ENCODE measurements at regions not wholly inside any gene's neighbourhood (a gene's known extent, or its start where the extent isn't known, plus 50 kb on each side); places are given as distances from the start of the nearest gene placed in this dataset.
"Not testable (repeated sequence)": the region's sequence is repeated elsewhere in the genome, so short reads cannot be mapped to it uniquely, and the experiment has no call there.

DNA sequence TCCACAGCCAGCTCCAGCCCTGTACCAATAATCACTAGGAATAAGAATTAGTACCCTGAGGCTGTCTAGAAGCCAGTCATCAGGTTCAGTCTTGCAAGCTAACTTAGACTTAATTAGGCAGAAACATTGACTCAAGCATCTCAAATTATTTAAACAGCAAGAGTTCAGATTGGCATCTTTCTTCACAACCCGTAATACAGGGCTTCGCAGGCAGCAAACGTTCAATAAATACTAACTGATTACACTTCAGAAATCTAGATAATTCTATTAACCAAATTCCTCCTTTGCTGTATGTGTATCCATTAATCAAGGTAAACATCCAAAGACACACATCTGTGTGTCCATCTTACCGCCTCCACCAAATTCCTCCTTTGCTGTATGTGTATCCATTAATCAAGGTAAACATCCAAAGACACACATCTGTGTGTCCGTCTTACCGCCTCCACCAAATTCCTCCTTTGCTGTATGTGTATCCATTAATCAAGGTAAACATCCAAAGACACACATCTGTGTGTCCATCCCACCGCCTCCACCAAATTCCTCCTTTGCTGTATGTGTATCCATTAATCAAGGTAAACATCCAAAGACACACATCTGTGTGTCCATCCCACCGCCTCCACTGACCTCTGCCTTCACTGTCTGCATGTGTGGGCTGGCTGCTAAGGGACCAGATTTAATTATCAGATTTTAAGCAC lies 158.9 kb downstream of the SUCLG1 start:
- TF ChIP-seq, protein P1, sequence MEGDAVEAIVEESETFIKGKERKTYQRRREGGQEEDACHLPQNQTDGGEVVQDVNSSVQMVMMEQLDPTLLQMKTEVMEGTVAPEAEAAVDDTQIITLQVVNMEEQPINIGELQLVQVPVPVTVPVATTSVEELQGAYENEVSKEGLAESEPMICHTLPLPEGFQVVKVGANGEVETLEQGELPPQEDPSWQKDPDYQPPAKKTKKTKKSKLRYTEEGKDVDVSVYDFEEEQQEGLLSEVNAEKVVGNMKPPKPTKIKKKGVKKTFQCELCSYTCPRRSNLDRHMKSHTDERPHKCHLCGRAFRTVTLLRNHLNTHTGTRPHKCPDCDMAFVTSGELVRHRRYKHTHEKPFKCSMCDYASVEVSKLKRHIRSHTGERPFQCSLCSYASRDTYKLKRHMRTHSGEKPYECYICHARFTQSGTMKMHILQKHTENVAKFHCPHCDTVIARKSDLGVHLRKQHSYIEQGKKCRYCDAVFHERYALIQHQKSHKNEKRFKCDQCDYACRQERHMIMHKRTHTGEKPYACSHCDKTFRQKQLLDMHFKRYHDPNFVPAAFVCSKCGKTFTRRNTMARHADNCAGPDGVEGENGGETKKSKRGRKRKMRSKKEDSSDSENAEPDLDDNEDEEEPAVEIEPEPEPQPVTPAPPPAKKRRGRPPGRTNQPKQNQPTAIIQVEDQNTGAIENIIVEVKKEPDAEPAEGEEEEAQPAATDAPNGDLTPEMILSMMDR (IDR thresholded peaks at IDR 0.05; ENCODE audit: borderline replicate concordance, extremely low read depth, low read length, poor library complexity, severe bottlenecking): not testable (repeated sequence)
- not testable (repeated sequence) for TF ChIP-seq EZH2 (IDR thresholded peaks at IDR 0.05; ENCODE audit: borderline replicate concordance, low read depth, low read length, severe bottlenecking)
